ENCODE measurements at regions not wholly inside any gene's neighbourhood (a gene's known extent, or its start where the extent isn't known, plus 50 kb on each side); places are given as distances from the start of the nearest gene placed in this dataset.

DNA sequence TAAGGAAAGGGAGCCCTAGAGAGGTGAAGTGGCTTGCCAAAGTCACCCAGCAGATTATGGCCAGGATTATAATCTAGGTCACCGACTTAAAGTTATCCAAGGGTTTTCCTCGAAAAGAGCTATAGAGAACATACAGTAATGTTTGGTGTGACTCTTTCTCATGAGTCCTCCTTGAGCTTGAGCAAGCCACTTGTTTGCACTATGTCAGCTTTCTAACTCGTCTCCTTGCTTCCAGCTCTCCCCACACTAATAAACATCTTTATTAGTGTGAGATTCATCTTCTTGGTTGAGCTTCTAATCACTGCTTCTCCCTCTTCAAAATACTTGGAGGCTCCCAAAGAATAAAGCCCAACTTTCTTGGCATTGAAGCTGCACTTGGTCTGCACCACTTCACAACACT lies 390.0 kb upstream of the USP24 start:
- H4K20me1 ChIP-seq (ENCODE audit: insufficient read depth, low read length) = no peaks in the 10 kb centered on the region

GRCh38 chr1:55604749-55605148 lies 389.6 kb upstream of the USP24 start:
- Histone ChIP-seq H3K27me3 (ENCODE audit: insufficient read depth, low read length) (no peaks in the 10 kb centered on the region), H3K36me3 (ENCODE audit: insufficient read depth, low read length) (no peaks in the 10 kb centered on the region), H4K20me1 (ENCODE audit: insufficient read depth, low read length) (no peaks in the 10 kb centered on the region), H3K79me2 (ENCODE audit: insufficient read depth, low read length) (no peaks in the 10 kb centered on the region), H2AFZ (ENCODE audit: low read length) (no peak overlapping the region), H3K4me3 (ENCODE audit: low read depth, low read length, poor library complexity, severe bottlenecking) (no peak overlapping the region), H3K9me3 (ENCODE audit: low read length) (no peaks in the 10 kb centered on the region), H3K9ac (ENCODE audit: low read length) (no peak overlapping the region), H3K27ac (ENCODE audit: low read depth, low read length, poor library complexity, severe bottlenecking) (no peak overlapping the region), H3F3A (ENCODE audit: insufficient read depth, low read length) (no peaks in the 10 kb centered on the region), H3K9me2 (ENCODE audit: low read depth, low read length) (no peaks in the 10 kb centered on the region), H3K4me1 (ENCODE audit: insufficient read depth, low read length, severe bottlenecking) (no peaks in the 10 kb centered on the region), H3K4me2 (ENCODE audit: low read length) (no peak overlapping the region)
- TF ChIP-seq, protein P1, sequence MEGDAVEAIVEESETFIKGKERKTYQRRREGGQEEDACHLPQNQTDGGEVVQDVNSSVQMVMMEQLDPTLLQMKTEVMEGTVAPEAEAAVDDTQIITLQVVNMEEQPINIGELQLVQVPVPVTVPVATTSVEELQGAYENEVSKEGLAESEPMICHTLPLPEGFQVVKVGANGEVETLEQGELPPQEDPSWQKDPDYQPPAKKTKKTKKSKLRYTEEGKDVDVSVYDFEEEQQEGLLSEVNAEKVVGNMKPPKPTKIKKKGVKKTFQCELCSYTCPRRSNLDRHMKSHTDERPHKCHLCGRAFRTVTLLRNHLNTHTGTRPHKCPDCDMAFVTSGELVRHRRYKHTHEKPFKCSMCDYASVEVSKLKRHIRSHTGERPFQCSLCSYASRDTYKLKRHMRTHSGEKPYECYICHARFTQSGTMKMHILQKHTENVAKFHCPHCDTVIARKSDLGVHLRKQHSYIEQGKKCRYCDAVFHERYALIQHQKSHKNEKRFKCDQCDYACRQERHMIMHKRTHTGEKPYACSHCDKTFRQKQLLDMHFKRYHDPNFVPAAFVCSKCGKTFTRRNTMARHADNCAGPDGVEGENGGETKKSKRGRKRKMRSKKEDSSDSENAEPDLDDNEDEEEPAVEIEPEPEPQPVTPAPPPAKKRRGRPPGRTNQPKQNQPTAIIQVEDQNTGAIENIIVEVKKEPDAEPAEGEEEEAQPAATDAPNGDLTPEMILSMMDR (IDR thresholded peaks at IDR 0.05; ENCODE audit: low read length) = no peak
- no peak for TF ChIP-seq EZH2 (IDR thresholded peaks at IDR 0.05; ENCODE audit: borderline replicate concordance, low read length)

More for the DNA sequence above, 390.0 kb upstream of the USP24 start:
- H3K9me2 ChIP-seq (ENCODE audit: low read depth, low read length) = no peaks in the 10 kb centered on the region
- H3K4me1 ChIP-seq (ENCODE audit: insufficient read depth, low read length, severe bottlenecking) = no peaks in the 10 kb centered on the region
- H3K27ac ChIP-seq (ENCODE audit: low read depth, low read length, poor library complexity, severe bottlenecking) = no peak overlapping the region
- H3K27me3 ChIP-seq (ENCODE audit: insufficient read depth, low read length) = no peaks in the 10 kb centered on the region
- TF ChIP-seq, protein P1 (IDR thresholded peaks at IDR 0.05; ENCODE audit: low read length) = no peak
- TF ChIP-seq EZH2 (IDR thresholded peaks at IDR 0.05; ENCODE audit: borderline replicate concordance, low read length) = no peak
- no peaks in the 10 kb centered on the region for H3K36me3 ChIP-seq (ENCODE audit: insufficient read depth, low read length)
- no peak overlapping the region for H3K9ac ChIP-seq (ENCODE audit: low read length)
- no peak overlapping the region for H3K4me2 ChIP-seq (ENCODE audit: low read length)
- no peaks in the 10 kb centered on the region for H3F3A ChIP-seq (ENCODE audit: insufficient read depth, low read length)
- H2AFZ ChIP-seq (ENCODE audit: low read length) = no peak overlapping the region
- no peak overlapping the region for H3K4me3 ChIP-seq (ENCODE audit: low read depth, low read length, poor library complexity, severe bottlenecking)
- H3K9me3 ChIP-seq (ENCODE audit: low read length) = no peaks in the 10 kb centered on the region
- no peaks in the 10 kb centered on the region for H3K79me2 ChIP-seq (ENCODE audit: insufficient read depth, low read length)

GRCh38 chr1:55604179-55604578 lies 389.0 kb upstream of the USP24 start:
- no peak overlapping the region for H3K9ac ChIP-seq (ENCODE audit: low read length)
- H3K4me2 ChIP-seq (ENCODE audit: low read length) = no peak overlapping the region
- no peaks in the 10 kb centered on the region for H3K4me1 ChIP-seq (ENCODE audit: insufficient read depth, low read length, severe bottlenecking)
- H3K79me2 ChIP-seq (ENCODE audit: insufficient read depth, low read length) = no peaks in the 10 kb centered on the region
- no peaks in the 10 kb centered on the region for H3K9me2 ChIP-seq (ENCODE audit: low read depth, low read length)
- H3K36me3 ChIP-seq (ENCODE audit: insufficient read depth, low read length) = no peaks in the 10 kb centered on the region
- H3K9me3 ChIP-seq (ENCODE audit: low read length) = no peaks in the 10 kb centered on the region
- TF ChIP-seq EZH2 (IDR thresholded peaks at IDR 0.05; ENCODE audit: borderline replicate concordance, low read length) = no peak
- TF ChIP-seq, protein P1 (IDR thresholded peaks at IDR 0.05; ENCODE audit: low read length) = no peak
- no peak overlapping the region for H2AFZ ChIP-seq (ENCODE audit: low read length)
- H3K27me3 ChIP-seq (ENCODE audit: insufficient read depth, low read length) = no peaks in the 10 kb centered on the region
- no peak overlapping the region for H3K4me3 ChIP-seq (ENCODE audit: low read depth, low read length, poor library complexity, severe bottlenecking)
- no peaks in the 10 kb centered on the region for H3F3A ChIP-seq (ENCODE audit: insufficient read depth, low read length)
- H3K27ac ChIP-seq (ENCODE audit: low read depth, low read length, poor library complexity, severe bottlenecking) = no peak overlapping the region
- H4K20me1 ChIP-seq (ENCODE audit: insufficient read depth, low read length) = no peaks in the 10 kb centered on the region
